Central memory CD8-positive, alpha-beta T cell (primary cell): ENCODE measurements at regions not wholly inside any gene's neighbourhood (a gene's known extent, or its start where the extent isn't known, plus 50 kb on each side); places are given as distances from the start of the nearest gene placed in this dataset.
A peak's percentile ranks its signal among the peaks of the same experiment; 100 is the strongest.

Source experiments
- ATAC-seq: fragments of 150-1000 bp; cut with Tn5 transposase; replicated peaks from 2 replicates; pipeline ENCODE4 v1.10.0; 2022; ENCODE audit warnings: mild to moderate bottlenecking, moderate FRiP score, moderate number of reproducible peaks; ENCODE audit not compliant: poor library complexity, severe bottlenecking; ENCODE audit errors: extremely low read depth
- DNase-seq, 2 donors: peaks; one replicate each; pipeline ENCODE4 v3.0.0; 2021; ENCODE audit warnings: low spot score in 2 of 2
- H3K27ac Mint-ChIP-seq: one replicate; pipeline ENCODE4 v1.8.0; 2022; ENCODE audit warnings: low read depth, mild to moderate bottlenecking, moderate library complexity, mixed read lengths
- H3K27me3 Mint-ChIP-seq: one replicate; pipeline ENCODE4 v1.8.0; 2022; ENCODE audit warnings: mixed read lengths
- H3K36me3 Mint-ChIP-seq: one replicate; pipeline ENCODE4 v1.8.0; 2022; ENCODE audit warnings: mild to moderate bottlenecking, moderate library complexity, mixed read lengths; ENCODE audit not compliant: insufficient read depth
- H3K4me1 Mint-ChIP-seq: one replicate; pipeline ENCODE4 v1.8.0; 2022; ENCODE audit warnings: mixed read lengths
- H3K4me3 Mint-ChIP-seq: one replicate; pipeline ENCODE4 v1.8.0; 2022; ENCODE audit warnings: mild to moderate bottlenecking, moderate library complexity, mixed read lengths
- H3K9me3 Mint-ChIP-seq: one replicate; pipeline ENCODE4 v1.8.0; 2022; ENCODE audit warnings: mixed read lengths

DNA sequence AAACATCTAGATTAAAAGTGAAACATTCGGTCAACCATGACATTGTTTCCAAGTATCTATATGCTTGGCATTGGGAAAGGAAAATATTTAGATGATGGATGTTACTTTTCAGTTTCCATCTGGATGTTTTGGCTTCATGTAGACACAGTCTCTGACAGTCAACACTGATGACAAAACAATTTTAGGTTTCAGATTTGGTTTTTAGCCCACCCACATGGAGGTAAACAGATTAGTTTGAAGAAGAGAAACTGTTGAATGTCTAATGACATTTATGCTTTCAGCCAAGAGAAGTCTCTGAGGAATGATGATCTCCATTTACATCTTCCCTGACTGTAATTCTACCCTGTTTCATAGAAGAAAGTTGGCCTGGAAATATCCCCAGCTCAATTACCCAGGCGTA lies 379.1 kb downstream of the SLITRK6 start:
- Mint-ChIP-seq H3K27me3 (no peaks in the 10 kb centered on the region), H3K4me1 (no peaks in the 10 kb centered on the region), H3K4me3 (no peak overlapping the region), H3K27ac (no peak overlapping the region), H3K36me3 (peaks cover 2% of the 10 kb centered on the region), H3K9me3 (peaks cover 5% of the 10 kb centered on the region)
- ATAC-seq (no peak), DNase-seq (no peak)

DNA sequence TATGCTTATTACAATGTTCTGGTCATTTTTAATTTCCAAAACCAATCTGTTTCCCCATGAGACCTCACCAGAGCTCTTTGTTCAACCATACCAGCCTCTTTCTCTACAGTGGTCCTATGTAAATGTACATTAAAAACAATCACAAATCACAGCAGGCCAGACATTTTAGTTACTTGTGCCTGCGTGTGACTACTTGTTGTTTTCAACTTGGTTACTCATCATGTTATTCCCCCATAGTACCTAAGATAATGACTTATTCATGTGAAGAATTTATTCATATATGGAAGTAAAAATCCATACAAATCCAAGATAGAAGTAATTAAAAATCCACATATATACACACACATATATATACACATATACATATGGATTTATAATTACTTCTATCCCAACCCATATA lies 379.6 kb downstream of the SLITRK6 start:
- H3K36me3 Mint-ChIP-seq = peaks cover 2% of the 10 kb centered on the region
- H3K4me1 Mint-ChIP-seq = no peaks in the 10 kb centered on the region
- H3K9me3 Mint-ChIP-seq = peaks cover 5% of the 10 kb centered on the region
- DNase-seq = no peak
- no peak overlapping the region for H3K27ac Mint-ChIP-seq
- no peaks in the 10 kb centered on the region for H3K27me3 Mint-ChIP-seq
- ATAC-seq = no peak
- no peak overlapping the region for H3K4me3 Mint-ChIP-seq

DNA sequence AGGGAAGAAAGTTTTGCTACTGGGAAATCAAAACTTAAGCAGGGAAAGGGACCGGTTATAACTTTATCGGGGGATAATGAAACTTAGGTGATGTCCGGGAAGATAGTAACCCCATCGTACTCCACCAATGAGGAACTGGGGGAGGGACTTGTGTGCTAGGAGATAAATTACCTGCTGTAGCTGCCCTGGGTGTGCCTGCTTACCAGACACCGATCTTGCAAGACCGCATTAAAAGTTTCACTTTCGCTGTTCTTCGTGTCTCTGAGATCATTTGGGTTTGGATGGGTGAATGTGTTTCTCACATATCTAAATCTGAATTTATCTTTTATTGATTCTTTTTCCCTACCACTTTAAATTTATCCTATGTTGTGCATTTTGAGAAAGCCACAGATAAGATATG lies 381.4 kb downstream of the SLITRK6 start:
- DNase-seq (no peak), ATAC-seq (no peak)
- no peaks in the 10 kb centered on the region for H3K27me3 Mint-ChIP-seq
- H3K36me3 Mint-ChIP-seq = peaks cover 2% of the 10 kb centered on the region
- H3K4me3 Mint-ChIP-seq = no peak overlapping the region
- no peaks in the 10 kb centered on the region for H3K4me1 Mint-ChIP-seq
- peaks cover 12% of the 10 kb centered on the region for H3K9me3 Mint-ChIP-seq
- no peak overlapping the region for H3K27ac Mint-ChIP-seq

DNA sequence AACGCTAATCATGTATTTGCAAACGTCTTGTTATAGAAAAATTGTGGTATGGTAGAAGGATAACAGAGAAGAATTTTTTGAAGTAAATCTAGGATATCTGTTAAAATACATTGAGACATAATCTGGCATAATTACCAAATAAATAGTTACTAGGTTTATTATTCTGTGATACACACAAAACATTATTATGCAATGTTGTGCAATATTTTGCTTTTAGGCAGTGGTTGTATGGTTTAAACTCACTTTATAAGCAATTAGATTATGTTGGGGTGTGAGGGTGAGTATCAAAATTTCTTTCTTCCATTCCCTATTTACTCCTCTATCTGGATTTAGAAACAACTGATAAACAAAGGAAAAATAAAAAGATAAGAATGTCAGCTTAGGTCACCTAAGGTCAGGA lies 385.6 kb downstream of the SLITRK6 start:
- H3K9me3 Mint-ChIP-seq = peaks cover 13% of the 10 kb centered on the region
- H3K4me1 Mint-ChIP-seq = no peaks in the 10 kb centered on the region
- no peak overlapping the region for H3K4me3 Mint-ChIP-seq
- no peak overlapping the region for H3K27ac Mint-ChIP-seq
- no peaks in the 10 kb centered on the region for H3K36me3 Mint-ChIP-seq
- DNase-seq (no peak), ATAC-seq (no peak)
- H3K27me3 Mint-ChIP-seq = no peaks in the 10 kb centered on the region

DNA sequence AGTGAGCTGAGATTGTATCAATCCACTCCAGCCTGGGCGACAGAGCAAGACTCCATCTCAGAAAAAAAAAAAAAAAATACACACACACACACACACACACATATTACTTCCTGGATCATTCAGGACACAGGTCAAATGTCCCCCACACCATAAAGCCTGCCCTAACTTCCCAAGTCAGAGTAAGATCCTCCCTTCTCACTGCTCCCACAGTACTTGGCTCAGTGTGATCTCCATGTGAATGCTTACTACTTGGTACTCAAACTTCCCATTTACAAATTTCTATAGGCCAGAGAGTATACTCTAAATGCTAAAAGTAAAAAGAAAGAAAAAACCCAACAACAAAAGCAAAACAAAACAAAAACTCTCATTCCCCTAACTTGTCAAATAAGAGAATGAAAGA lies 386.8 kb downstream of the SLITRK6 start:
- no peaks in the 10 kb centered on the region for H3K4me1 Mint-ChIP-seq
- H3K9me3 Mint-ChIP-seq = peaks cover 9% of the 10 kb centered on the region
- H3K36me3 Mint-ChIP-seq = no peaks in the 10 kb centered on the region
- DNase-seq (no peak), ATAC-seq (no peak)
- no peak overlapping the region for H3K27ac Mint-ChIP-seq
- no peaks in the 10 kb centered on the region for H3K27me3 Mint-ChIP-seq
- H3K4me3 Mint-ChIP-seq = no peak overlapping the region

- DNase-seq = no peak
- peaks cover 8% of the 10 kb centered on the region for H3K9me3 Mint-ChIP-seq
- H3K4me1 Mint-ChIP-seq = no peaks in the 10 kb centered on the region
Observed at GRCh38 chr13:85411591-85411990, 387.6 kb downstream of the SLITRK6 start.

GRCh38 chr13:85408415-85408814 lies 390.8 kb downstream of the SLITRK6 start:
- Mint-ChIP-seq H3K9me3 (peaks cover 10% of the 10 kb centered on the region), H3K36me3 (no peaks in the 10 kb centered on the region), H3K27me3 (no peaks in the 10 kb centered on the region), H3K4me3 (no peak overlapping the region), H3K4me1 (no peaks in the 10 kb centered on the region), H3K27ac (no peak overlapping the region)
- DNase-seq (no peak), ATAC-seq (no peak)

More at GRCh38 chr13:85411591-85411990, 387.6 kb downstream of the SLITRK6 start:
- no peak for ATAC-seq
- no peak overlapping the region for H3K4me3 Mint-ChIP-seq
- H3K27ac Mint-ChIP-seq = no peak overlapping the region
- H3K36me3 Mint-ChIP-seq = no peaks in the 10 kb centered on the region
- H3K27me3 Mint-ChIP-seq = no peaks in the 10 kb centered on the region

GRCh38 chr13:85406269-85406975 lies 392.8 kb downstream of the SLITRK6 start:
- ATAC-seq = no peak
- no peak for DNase-seq
- Mint-ChIP-seq H3K27me3 (no peaks in the 10 kb centered on the region), H3K4me1 (no peaks in the 10 kb centered on the region), H3K4me3 (no peak overlapping the region), H3K27ac (no peak overlapping the region), H3K9me3 (peaks cover 6% of the 10 kb centered on the region), H3K36me3 (no peaks in the 10 kb centered on the region)

DNA sequence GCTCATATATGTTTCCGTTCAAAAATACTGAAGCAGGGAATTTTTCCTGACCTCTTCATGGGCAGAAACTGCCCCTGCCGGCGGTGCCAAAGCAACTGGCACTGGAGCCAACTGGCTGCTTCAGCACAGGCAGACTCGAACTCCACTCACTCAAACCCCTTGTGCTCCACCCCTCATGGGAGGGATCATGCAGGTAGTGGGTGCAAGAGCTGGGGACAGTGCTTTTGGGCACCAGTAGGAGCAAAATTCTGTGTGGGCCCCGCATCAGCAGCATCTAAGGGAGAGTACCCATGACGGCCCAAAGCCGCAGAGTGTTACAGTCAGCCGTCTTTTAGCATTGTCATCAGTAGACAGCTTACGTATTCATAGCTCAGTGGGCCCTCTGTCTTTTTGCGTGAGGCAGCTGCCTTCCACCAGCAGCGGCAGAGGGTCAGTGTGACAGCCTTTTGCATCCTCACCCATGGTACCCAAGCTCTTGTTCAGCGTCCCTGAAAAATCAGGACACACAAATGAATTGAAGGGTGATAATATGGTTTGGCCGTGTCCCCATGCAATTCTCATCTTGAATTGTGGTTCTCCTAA lies 393.8 kb downstream of the SLITRK6 start:
- H3K9me3 Mint-ChIP-seq = peaks cover 6% of the 10 kb centered on the region
- no peaks in the 10 kb centered on the region for H3K27me3 Mint-ChIP-seq
- no peak overlapping the region for H3K27ac Mint-ChIP-seq
- no peaks in the 10 kb centered on the region for H3K4me1 Mint-ChIP-seq
- ATAC-seq = no peak
- no peak overlapping the region for H3K4me3 Mint-ChIP-seq
- H3K36me3 Mint-ChIP-seq = no peaks in the 10 kb centered on the region
- DNase-seq = no peak

DNA sequence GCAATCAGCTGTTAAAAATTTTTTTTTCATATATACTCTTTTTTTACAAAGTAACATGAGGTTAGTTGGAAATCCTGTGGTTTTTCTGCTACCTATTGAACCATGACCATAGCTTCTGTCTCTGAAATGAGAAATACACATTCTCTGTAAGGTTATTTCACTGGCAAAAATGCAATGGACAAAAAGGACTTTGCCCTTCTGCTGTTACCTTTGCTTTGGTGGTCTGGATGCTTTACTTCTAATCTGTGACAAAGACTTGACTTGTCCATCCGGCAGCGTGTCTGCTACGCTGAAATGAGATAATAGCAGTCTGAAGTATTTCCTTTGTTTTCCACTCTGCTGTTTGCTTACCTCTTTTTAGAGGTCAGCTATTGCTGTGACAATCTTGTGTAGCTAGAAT lies 412.8 kb downstream of the SLITRK6 start:
- H3K4me3 Mint-ChIP-seq = no peak overlapping the region
- no peak for ATAC-seq
- H3K4me1 Mint-ChIP-seq = no peaks in the 10 kb centered on the region
- DNase-seq = no peak
- no peak overlapping the region for H3K27ac Mint-ChIP-seq
- H3K27me3 Mint-ChIP-seq = no peaks in the 10 kb centered on the region
- H3K9me3 Mint-ChIP-seq = peaks cover 8% of the 10 kb centered on the region
- H3K36me3 Mint-ChIP-seq = no peaks in the 10 kb centered on the region

GRCh38 chr13:85383291-85383690 lies 415.9 kb downstream of the SLITRK6 start:
- no peak for ATAC-seq
- no peaks in the 10 kb centered on the region for H3K27me3 Mint-ChIP-seq
- H3K4me1 Mint-ChIP-seq = peaks cover 10% of the 10 kb centered on the region
- no peak for DNase-seq
- H3K27ac Mint-ChIP-seq = no peak overlapping the region
- no peak overlapping the region for H3K4me3 Mint-ChIP-seq
- no peaks in the 10 kb centered on the region for H3K36me3 Mint-ChIP-seq
- H3K9me3 Mint-ChIP-seq = peaks cover 14% of the 10 kb centered on the region

DNA sequence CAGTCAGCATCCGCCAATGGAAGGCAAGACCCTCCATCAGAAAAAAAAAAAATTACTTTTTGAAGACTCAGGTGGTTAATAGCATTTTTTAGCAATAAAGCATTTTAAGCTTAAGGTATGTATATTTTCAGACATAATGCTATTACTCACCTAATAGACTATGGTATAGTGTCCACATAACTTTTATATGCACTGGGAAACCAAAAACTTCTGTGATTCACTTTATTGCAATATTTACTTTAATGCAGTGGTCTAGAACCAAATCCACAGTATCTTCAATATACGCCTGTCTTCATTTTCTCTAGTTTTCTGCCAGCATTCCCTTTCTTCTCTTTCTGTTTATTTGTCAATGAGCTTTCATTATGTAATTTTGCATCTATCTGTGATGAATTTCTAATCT lies 418.1 kb downstream of the SLITRK6 start:
- ATAC-seq (no peak), DNase-seq (no peak)
- Mint-ChIP-seq H3K36me3 (no peaks in the 10 kb centered on the region), H3K27me3 (no peaks in the 10 kb centered on the region), H3K27ac (no peak overlapping the region), H3K4me1 (peaks cover 10% of the 10 kb centered on the region), H3K9me3 (peaks cover 14% of the 10 kb centered on the region), H3K4me3 (no peak overlapping the region)

DNA sequence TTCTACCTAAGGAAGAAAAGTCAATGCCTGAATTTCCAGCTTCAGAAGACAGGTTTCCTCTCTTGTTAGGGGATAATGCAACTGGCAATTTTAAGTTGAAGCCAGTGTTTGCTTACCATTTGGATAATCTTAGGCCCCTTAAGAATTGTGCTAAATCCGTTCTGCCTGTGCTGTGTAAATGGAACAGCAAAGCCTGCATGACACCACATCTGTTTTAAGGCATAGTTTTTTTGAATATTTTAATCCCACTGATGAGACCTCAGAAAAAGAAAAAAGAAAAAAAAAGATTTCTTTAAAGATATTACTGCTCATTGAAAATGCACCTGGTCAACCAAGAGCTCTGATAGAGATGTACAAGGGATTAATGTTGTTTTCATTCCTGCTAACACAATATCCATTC lies 419.2 kb downstream of the SLITRK6 start:
- no peak for DNase-seq
- Mint-ChIP-seq H3K9me3 (peaks cover 14% of the 10 kb centered on the region), H3K27me3 (no peaks in the 10 kb centered on the region), H3K27ac (no peak overlapping the region), H3K4me1 (peaks cover 10% of the 10 kb centered on the region), H3K4me3 (peak overlapping the region; percentile 70), H3K36me3 (no peaks in the 10 kb centered on the region)
- ATAC-seq = no peak
